ENCODE measurements at regions not wholly inside any gene's neighbourhood (a gene's known extent, or its start where the extent isn't known, plus 50 kb on each side); places are given as distances from the start of the nearest gene placed in this dataset.

GRCh38 chr3:178238179-178238578 lies 298.1 kb upstream of the KCNMB2 start:
- no peak overlapping the region for H3K4me3 ChIP-seq
- no peaks in the 10 kb centered on the region for H3K36me3 ChIP-seq
- no peak for DNase-seq
- H3K4me1 ChIP-seq: peaks cover 0 to 11% (median 0%) of the 10 kb centered on the region in 3 donors
- no peaks in the 10 kb centered on the region for H3K9me3 ChIP-seq
- no peak overlapping the region for H3K27ac ChIP-seq
- intact Hi-C loops (cut with DNase I): no loop called here
- TF ChIP-seq, protein P1, sequence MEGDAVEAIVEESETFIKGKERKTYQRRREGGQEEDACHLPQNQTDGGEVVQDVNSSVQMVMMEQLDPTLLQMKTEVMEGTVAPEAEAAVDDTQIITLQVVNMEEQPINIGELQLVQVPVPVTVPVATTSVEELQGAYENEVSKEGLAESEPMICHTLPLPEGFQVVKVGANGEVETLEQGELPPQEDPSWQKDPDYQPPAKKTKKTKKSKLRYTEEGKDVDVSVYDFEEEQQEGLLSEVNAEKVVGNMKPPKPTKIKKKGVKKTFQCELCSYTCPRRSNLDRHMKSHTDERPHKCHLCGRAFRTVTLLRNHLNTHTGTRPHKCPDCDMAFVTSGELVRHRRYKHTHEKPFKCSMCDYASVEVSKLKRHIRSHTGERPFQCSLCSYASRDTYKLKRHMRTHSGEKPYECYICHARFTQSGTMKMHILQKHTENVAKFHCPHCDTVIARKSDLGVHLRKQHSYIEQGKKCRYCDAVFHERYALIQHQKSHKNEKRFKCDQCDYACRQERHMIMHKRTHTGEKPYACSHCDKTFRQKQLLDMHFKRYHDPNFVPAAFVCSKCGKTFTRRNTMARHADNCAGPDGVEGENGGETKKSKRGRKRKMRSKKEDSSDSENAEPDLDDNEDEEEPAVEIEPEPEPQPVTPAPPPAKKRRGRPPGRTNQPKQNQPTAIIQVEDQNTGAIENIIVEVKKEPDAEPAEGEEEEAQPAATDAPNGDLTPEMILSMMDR (IDR thresholded peaks at IDR 0.05): no peak
- TF ChIP-seq POLR2A (IDR thresholded peaks at IDR 0.05): no peak
- H3K27me3 ChIP-seq: no peaks in the 10 kb centered on the region

DNA sequence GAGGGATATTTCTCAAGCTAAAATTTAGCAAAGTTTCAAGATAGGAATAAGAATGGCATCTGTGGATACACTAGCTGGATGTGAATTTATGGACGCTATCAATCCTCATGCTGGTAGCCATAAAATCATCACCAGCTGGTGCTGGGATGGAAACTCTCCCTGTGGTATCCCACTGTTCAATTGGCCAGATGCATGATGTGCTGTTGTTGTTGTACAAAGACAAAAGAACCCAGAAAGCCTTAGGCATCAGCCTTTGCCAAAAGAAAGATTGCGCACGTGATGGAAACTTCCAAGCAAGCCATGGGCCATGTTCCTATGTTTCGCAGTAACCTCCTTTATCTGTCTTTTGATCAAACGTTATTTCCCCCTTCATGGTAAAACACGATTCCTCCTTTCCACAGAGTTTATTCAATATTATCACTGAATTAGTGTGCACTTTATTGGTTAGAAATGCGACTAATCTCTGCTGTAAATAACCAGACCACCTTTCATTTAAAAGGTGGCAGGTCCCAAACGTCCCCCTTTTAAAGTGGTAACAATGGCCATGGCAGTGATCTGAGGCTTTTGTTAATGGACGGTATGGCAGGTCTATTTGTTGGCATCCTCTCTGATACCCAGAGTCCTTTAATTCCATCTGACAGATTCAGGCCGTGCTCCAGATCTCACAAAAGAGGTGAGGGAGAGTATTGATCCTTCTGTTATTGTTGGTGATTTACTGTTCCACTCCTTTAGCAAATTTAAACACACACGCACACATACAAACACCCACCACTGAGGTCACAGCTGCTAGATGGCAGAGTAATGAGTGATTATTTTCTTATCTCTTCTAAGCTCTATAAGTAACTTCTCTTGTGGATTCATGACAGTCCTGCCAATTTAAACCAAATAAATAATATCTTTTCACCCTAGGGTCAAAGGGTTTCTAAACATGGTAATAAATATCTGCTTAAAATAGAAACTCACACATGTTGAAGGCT lies 291.2 kb upstream of the KCNMB2 start:
- H3K36me3 ChIP-seq: no peaks in the 10 kb centered on the region
- H3K9me3 ChIP-seq: no peaks in the 10 kb centered on the region
- H3K4me3 ChIP-seq: no peak overlapping the region
- 68% methylated on average over 11 of the region's 11 CpGs for WGBS, 2 donors
- intact Hi-C loops (cut with DNase I): no loop called here
- H3K27me3 ChIP-seq: no peaks in the 10 kb centered on the region
- H3K27ac ChIP-seq: no peak overlapping the region
- H3K4me1 ChIP-seq: no peaks in the 10 kb centered on the region
- TF ChIP-seq POLR2A (IDR thresholded peaks at IDR 0.05): no peak
- TF ChIP-seq, protein P1 (IDR thresholded peaks at IDR 0.05): no peak
- DNase-seq: no peak

- Histone ChIP-seq H3K36me3 (no peaks in the 10 kb centered on the region), H3K9me3 (no peaks in the 10 kb centered on the region), H3K27ac (no peak overlapping the region), H3K27me3 (no peaks in the 10 kb centered on the region), H3K4me3 (no peak overlapping the region), H3K4me1 (no peaks in the 10 kb centered on the region)
- no peak for DNase-seq
- intact Hi-C loops (cut with DNase I): no loop called here
- TF ChIP-seq, protein P1 (IDR thresholded peaks at IDR 0.05): no peak
- no peak for TF ChIP-seq POLR2A (IDR thresholded peaks at IDR 0.05)
- 79 to 83% methylated on average over 3 of the region's 3 CpGs for WGBS, 2 donors
These were observed 290.2 kb upstream of the KCNMB2 start for GRCh38 chr3:178246004-178246403.

GRCh38 chr3:178255315-178255714 lies 280.9 kb upstream of the KCNMB2 start:
- H3K36me3 ChIP-seq: no peaks in the 10 kb centered on the region
- H3K27ac ChIP-seq: no peak overlapping the region
- no peak for DNase-seq
- H3K4me1 ChIP-seq: no peaks in the 10 kb centered on the region
- H3K4me3 ChIP-seq: no peak overlapping the region
- TF ChIP-seq POLR2A (IDR thresholded peaks at IDR 0.05): no peak
- TF ChIP-seq, protein P1 (IDR thresholded peaks at IDR 0.05): no peak
- no peaks in the 10 kb centered on the region for H3K27me3 ChIP-seq
- intact Hi-C loops (cut with DNase I): no loop called here
- 58 to 64% methylated on average over 2 of the region's 2 CpGs for WGBS, 2 donors
- no peaks in the 10 kb centered on the region for H3K9me3 ChIP-seq

- TF ChIP-seq POLR2A (IDR thresholded peaks at IDR 0.05): no peak
- H3K9me3 ChIP-seq: no peaks in the 10 kb centered on the region
- intact Hi-C loops (cut with DNase I): no loop called here
- no peak overlapping the region for H3K4me3 ChIP-seq
- 79 to 82% methylated on average over 4 of the region's 4 CpGs for WGBS, 2 donors
- no peaks in the 10 kb centered on the region for H3K4me1 ChIP-seq
- no peaks in the 10 kb centered on the region for H3K36me3 ChIP-seq
- H3K27ac ChIP-seq: no peak overlapping the region
- DNase-seq: no peak
- no peaks in the 10 kb centered on the region for H3K27me3 ChIP-seq
These were observed 278.7 kb upstream of the KCNMB2 start for GRCh38 chr3:178257491-178257890.
